ENCODE measurements at regions not wholly inside any gene's neighbourhood (a gene's known extent, or its start where the extent isn't known, plus 50 kb on each side); places are given as distances from the start of the nearest gene placed in this dataset.

- TF ChIP-seq POLR2AphosphoS5 (IDR thresholded peaks at IDR 0.05) (no peak), CTCF (IDR thresholded peaks at IDR 0.05) (no peak), EP300 (IDR thresholded peaks at IDR 0.05) (no peak), POLR2A (IDR thresholded peaks at IDR 0.05; ENCODE audit: low read depth) (no peak)
Observed at GRCh38 chr2:12948961-12949353, 232.2 kb downstream of the TRIB2 start.
